Natural killer cell (primary cell): ENCODE measurements at regions not wholly inside any gene's neighbourhood (a gene's known extent, or its start where the extent isn't known, plus 50 kb on each side); places are given as distances from the start of the nearest gene placed in this dataset.

Source experiments
- ATAC-seq, 3 donors: fragments of 150-1000 bp in 2 of 3; fragments of 200-7000 bp in 1 of 3; cut with Tn5 transposase; 1 replicate in 1 of 3; 2 replicates in 2 of 3; pipeline ENCODE4 v1.10.0; 2021; ENCODE audit warnings: mild to moderate bottlenecking in 2 of 3, moderate library complexity in 2 of 3
- DNase-seq, 2 donors: peaks; one replicate each; pipeline versions ENCODE4 v3.0.0 to v3.0.0-alpha.2; 2013 to 2021; ENCODE audit warnings: mixed read lengths in 1 of 2
- H3K27ac ChIP-seq: one replicate; pipeline ENCODE4 v1.5.1; 2013; ENCODE audit warnings: mild to moderate bottlenecking, low read length
- H3K27me3 ChIP-seq: one replicate; pipeline ENCODE4 v1.6.1; 2013; ENCODE audit warnings: low read length; ENCODE audit not compliant: control insufficient read depth, insufficient read depth
- H3K36me3 ChIP-seq: one replicate; pipeline ENCODE4 v1.6.1; 2013; ENCODE audit warnings: low read length; ENCODE audit not compliant: control insufficient read depth, insufficient read depth
- H3K4me1 ChIP-seq: one replicate; pipeline ENCODE4 v1.6.1; 2013; ENCODE audit warnings: low read length; ENCODE audit not compliant: control insufficient read depth, insufficient read depth
- H3K4me3 ChIP-seq: one replicate; pipeline ENCODE4 v1.5.1; 2013; ENCODE audit warnings: low read length
- H3K9me3 ChIP-seq: one replicate; pipeline ENCODE4 v1.6.1; 2013; ENCODE audit warnings: low read length; ENCODE audit not compliant: control insufficient read depth, insufficient read depth
- H3K27ac Mint-ChIP-seq, 2 donors: one replicate each; pipeline ENCODE4 v1.8.0; 2022; ENCODE audit warnings: mild to moderate bottlenecking in 2 of 2, mixed read lengths in 2 of 2, moderate library complexity in 1 of 2
- H3K27me3 Mint-ChIP-seq, 2 donors: one replicate each; pipeline ENCODE4 v1.8.0; 2022; ENCODE audit warnings: low read depth in 2 of 2, mixed read lengths in 2 of 2
- H3K36me3 Mint-ChIP-seq: one replicate; pipeline ENCODE4 v1.8.0; 2022; ENCODE audit warnings: mixed read lengths
- H3K4me1 Mint-ChIP-seq, 2 donors: one replicate each; pipeline ENCODE4 v1.8.0; 2022; ENCODE audit warnings: mixed read lengths in 2 of 2
- H3K4me3 Mint-ChIP-seq: one replicate; pipeline ENCODE4 v1.8.0; 2022; ENCODE audit warnings: mild to moderate bottlenecking, moderate library complexity, mixed read lengths
- H3K9me3 Mint-ChIP-seq, 2 donors: one replicate each; pipeline ENCODE4 v1.8.0; 2022; ENCODE audit warnings: mixed read lengths in 2 of 2
- WGBS: methylation state at CpG from one replicate; pipeline ENCODE4 v1.1.7; 2013; ENCODE audit warnings: missing lambda C conversion rate; ENCODE audit not compliant: insufficient coverage; 5-methylcytosine and 5-hydroxymethylcytosine counted together
- intact Hi-C: fragments of 100-400 bp; cut with micrococcal nuclease; formaldehyde crosslinking; loops from one replicate; pipeline ENCODE4 v1.14.2; 2022
- TF ChIP-seq, protein P1 (sequence below): fragments of 200-600 bp; IDR thresholded peaks from one replicate; pipeline ENCODE4 v1.8.0; 2022; ENCODE audit warnings: antibody characterized with exemption

DNA sequence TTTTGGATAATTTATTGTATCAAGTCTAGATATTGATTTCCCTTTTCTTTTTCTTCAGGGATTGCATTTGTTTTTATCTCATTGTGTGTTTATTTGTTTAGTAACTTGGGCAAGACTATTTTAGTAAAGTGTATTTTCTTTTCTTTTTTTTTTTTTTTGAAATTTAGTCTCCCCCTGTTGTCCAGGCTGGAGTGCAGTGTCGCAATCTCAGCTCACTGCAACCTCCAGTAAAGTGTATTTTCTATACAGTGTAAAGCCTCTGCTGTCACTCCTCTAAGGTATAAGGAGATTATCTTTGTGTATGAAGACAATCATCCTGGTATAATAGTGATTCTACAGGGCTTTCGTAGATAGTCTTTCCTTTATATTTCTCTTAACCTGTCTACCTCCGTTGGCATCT is 2546.0 kb downstream of the PCDH9 start:
- Histone ChIP-seq H3K36me3 (no peaks in the 10 kb centered on the region), H3K27ac (no peak overlapping the region), H3K4me1 (no peaks in the 10 kb centered on the region), H3K9me3 (peaks cover 5% of the 10 kb centered on the region), H3K4me3 (no peak overlapping the region), H3K27me3 (no peaks in the 10 kb centered on the region)
- peaks cover 15 to 27% of the 10 kb centered on the region in 2 donors for H3K9me3 Mint-ChIP-seq
- TF ChIP-seq, protein P1, sequence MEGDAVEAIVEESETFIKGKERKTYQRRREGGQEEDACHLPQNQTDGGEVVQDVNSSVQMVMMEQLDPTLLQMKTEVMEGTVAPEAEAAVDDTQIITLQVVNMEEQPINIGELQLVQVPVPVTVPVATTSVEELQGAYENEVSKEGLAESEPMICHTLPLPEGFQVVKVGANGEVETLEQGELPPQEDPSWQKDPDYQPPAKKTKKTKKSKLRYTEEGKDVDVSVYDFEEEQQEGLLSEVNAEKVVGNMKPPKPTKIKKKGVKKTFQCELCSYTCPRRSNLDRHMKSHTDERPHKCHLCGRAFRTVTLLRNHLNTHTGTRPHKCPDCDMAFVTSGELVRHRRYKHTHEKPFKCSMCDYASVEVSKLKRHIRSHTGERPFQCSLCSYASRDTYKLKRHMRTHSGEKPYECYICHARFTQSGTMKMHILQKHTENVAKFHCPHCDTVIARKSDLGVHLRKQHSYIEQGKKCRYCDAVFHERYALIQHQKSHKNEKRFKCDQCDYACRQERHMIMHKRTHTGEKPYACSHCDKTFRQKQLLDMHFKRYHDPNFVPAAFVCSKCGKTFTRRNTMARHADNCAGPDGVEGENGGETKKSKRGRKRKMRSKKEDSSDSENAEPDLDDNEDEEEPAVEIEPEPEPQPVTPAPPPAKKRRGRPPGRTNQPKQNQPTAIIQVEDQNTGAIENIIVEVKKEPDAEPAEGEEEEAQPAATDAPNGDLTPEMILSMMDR: no peak
- WGBS: 68% methylated on average over 2 of the region's 3 CpGs
- H3K27ac Mint-ChIP-seq: no peak overlapping the region
- no peak for DNase-seq
- no peak for ATAC-seq
- no peaks in the 10 kb centered on the region for H3K4me1 Mint-ChIP-seq
- H3K36me3 Mint-ChIP-seq: no peaks in the 10 kb centered on the region
- no peaks in the 10 kb centered on the region for H3K27me3 Mint-ChIP-seq
- no peak overlapping the region for H3K4me3 Mint-ChIP-seq
- intact Hi-C loops: no loop called here

DNA sequence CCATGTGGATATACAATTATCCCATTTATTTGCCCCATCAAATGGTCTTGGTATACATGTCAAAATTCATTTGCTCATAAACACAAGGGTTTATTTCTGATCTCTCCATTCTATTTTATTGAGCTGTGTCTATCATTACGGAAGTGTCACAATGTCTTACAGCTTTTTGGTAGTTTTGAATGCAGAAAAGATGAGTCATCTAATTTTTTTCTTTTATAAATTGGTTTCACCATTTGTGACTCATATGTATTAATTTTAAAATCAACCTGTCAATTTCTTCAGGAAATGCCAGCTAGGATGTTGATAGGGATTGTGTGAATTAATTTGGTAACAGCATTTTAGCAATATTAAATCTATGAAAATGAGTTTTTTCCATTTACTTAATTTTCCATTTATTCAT is 2549.4 kb downstream of the PCDH9 start:
- no peak overlapping the region for H3K27ac Mint-ChIP-seq
- TF ChIP-seq, protein P1: no peak
- no peaks in the 10 kb centered on the region for H3K27me3 Mint-ChIP-seq
- peaks cover 2% of the 10 kb centered on the region for H3K36me3 Mint-ChIP-seq
- Histone ChIP-seq H3K4me1 (no peaks in the 10 kb centered on the region), H3K4me3 (no peak overlapping the region), H3K9me3 (peaks cover 7% of the 10 kb centered on the region), H3K27ac (no peak overlapping the region), H3K27me3 (no peaks in the 10 kb centered on the region), H3K36me3 (no peaks in the 10 kb centered on the region)
- ATAC-seq (no peak), DNase-seq (no peak)
- H3K9me3 Mint-ChIP-seq: peaks cover 19 to 21% of the 10 kb centered on the region in 2 donors
- intact Hi-C loops: no loop called here
- H3K4me1 Mint-ChIP-seq: no peaks in the 10 kb centered on the region
- no CpG with 5 or more reads among the region's 1 CpG for WGBS
- H3K4me3 Mint-ChIP-seq: no peak overlapping the region

DNA sequence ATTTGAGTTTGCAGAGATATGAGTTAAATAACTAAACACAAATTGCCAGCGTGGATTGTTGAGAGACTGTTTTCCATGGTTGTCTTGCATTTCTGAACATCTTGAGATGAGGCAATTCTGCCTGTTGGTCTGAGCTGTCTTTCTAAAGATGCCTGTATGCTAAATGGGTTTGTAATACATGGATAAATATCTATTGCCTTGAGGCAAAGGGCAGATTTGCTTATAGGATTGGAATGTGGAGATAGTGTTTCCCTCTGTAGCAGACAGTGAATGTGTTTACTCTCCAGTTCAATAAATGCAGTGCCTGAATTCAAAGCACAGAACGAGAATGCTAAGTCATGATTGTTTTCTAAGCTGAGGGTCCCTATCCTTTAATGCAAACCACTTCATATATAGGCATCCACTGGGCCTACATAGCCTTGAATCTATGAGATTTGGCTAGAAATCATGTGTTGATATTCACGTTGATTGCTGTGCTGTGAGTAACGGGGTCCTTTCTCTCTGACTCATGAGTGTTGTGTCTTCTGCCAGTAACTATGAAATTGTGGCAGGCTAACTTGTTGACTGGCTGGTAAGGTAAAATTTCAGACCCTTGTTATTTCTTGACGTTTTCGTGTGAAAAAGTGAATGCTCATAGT is 2554.8 kb downstream of the PCDH9 start:
- Histone ChIP-seq H3K36me3 (no peaks in the 10 kb centered on the region), H3K4me1 (no peaks in the 10 kb centered on the region), H3K4me3 (no peak overlapping the region), H3K27ac (no peak overlapping the region), H3K9me3 (peaks cover 6% of the 10 kb centered on the region), H3K27me3 (no peaks in the 10 kb centered on the region)
- H3K4me3 Mint-ChIP-seq: no peak overlapping the region
- ATAC-seq: no peak
- H3K9me3 Mint-ChIP-seq: peaks cover 21 to 24% of the 10 kb centered on the region in 2 donors
- 86% methylated on average over 6 of the region's 6 CpGs for WGBS
- intact Hi-C loops: no loop called here
- TF ChIP-seq, protein P1: no peak
- peaks cover 18% of the 10 kb centered on the region for H3K36me3 Mint-ChIP-seq
- no peaks in the 10 kb centered on the region for H3K4me1 Mint-ChIP-seq
- DNase-seq: no peak
- no peak overlapping the region for H3K27ac Mint-ChIP-seq
- H3K27me3 Mint-ChIP-seq: no peaks in the 10 kb centered on the region

DNA sequence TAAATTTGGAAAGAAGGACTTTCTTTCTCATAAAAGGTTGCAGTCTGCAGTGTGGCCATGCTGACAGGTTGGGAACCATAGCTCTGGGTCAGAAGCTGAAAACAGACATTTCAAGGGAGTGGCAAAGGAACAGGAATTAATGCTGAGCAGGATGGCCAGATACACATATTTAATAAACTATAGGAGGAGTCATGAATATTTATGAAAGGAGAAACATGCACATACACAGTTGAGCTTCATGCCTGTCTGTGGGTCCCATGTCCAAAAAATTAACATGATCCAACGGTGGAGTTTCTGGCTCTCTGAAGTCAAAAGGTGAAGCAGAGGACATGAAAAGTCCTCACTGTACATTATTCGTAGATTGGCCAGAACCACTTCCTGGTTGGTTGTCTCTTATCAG is 2556.0 kb downstream of the PCDH9 start:
- WGBS: 74% methylated on average over 2 of the region's 2 CpGs
- no peaks in the 10 kb centered on the region for H3K27me3 ChIP-seq
- Mint-ChIP-seq H3K4me1 (no peaks in the 10 kb centered on the region), H3K27me3 (no peaks in the 10 kb centered on the region), H3K36me3 (peaks cover 18% of the 10 kb centered on the region), H3K27ac (no peak overlapping the region), H3K9me3 (peaks cover 21% of the 10 kb centered on the region in 2 donors), H3K4me3 (no peak overlapping the region)
- intact Hi-C loops: no loop called here
- H3K27ac ChIP-seq: no peak overlapping the region
- TF ChIP-seq, protein P1: no peak
- ATAC-seq: no peak
- no peak for DNase-seq
- no peaks in the 10 kb centered on the region for H3K4me1 ChIP-seq
- H3K9me3 ChIP-seq: peaks cover 6% of the 10 kb centered on the region
- no peaks in the 10 kb centered on the region for H3K36me3 ChIP-seq
- no peak overlapping the region for H3K4me3 ChIP-seq
